ENCODE measurements at regions not wholly inside any gene's neighbourhood (a gene's known extent, or its start where the extent isn't known, plus 50 kb on each side); places are given as distances from the start of the nearest gene placed in this dataset.

GRCh38 chr12:127340381-127340780 is 926.6 kb upstream of the TMEM132C start:
- TF ChIP-seq, protein P1, sequence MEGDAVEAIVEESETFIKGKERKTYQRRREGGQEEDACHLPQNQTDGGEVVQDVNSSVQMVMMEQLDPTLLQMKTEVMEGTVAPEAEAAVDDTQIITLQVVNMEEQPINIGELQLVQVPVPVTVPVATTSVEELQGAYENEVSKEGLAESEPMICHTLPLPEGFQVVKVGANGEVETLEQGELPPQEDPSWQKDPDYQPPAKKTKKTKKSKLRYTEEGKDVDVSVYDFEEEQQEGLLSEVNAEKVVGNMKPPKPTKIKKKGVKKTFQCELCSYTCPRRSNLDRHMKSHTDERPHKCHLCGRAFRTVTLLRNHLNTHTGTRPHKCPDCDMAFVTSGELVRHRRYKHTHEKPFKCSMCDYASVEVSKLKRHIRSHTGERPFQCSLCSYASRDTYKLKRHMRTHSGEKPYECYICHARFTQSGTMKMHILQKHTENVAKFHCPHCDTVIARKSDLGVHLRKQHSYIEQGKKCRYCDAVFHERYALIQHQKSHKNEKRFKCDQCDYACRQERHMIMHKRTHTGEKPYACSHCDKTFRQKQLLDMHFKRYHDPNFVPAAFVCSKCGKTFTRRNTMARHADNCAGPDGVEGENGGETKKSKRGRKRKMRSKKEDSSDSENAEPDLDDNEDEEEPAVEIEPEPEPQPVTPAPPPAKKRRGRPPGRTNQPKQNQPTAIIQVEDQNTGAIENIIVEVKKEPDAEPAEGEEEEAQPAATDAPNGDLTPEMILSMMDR (IDR thresholded peaks at IDR 0.05), result no peak
- TF ChIP-seq POLR2AphosphoS5 (IDR thresholded peaks at IDR 0.05) (no peak), POLR2A (IDR thresholded peaks at IDR 0.05) (no peak)

Measured in prostate gland (tissue), 2 donors.